ENCODE measurements at regions not wholly inside any gene's neighbourhood (a gene's known extent, or its start where the extent isn't known, plus 50 kb on each side); places are given as distances from the start of the nearest gene placed in this dataset.

GRCh38 chr2:129192117-129192516 is 787.3 kb upstream of the RAB6C start:
- Histone ChIP-seq H3K36me3 (ENCODE audit: control insufficient read depth in 2 of 2, extremely low read depth in 1 of 2, insufficient read depth in 2 of 2, low read length in 2 of 2) (no peaks in the 10 kb centered on the region), H3K4me3 (ENCODE audit: control insufficient read depth in 2 of 3, extremely low read depth in 1 of 3, insufficient read depth in 2 of 3, low read depth in 1 of 3, low read length in 3 of 3) (no peak overlapping the region), H3K4me2 (ENCODE audit: control insufficient read depth, extremely low read depth, insufficient read depth, low read depth, low read length) (peak overlapping the region; percentile 20), H2AFZ (ENCODE audit: control insufficient read depth, low read length) (peak overlapping the region; percentile 65), H3K9me3 (ENCODE audit: control insufficient read depth, low read depth, low read length) (no peaks in the 10 kb centered on the region), H3K27ac (ENCODE audit: control insufficient read depth, insufficient read depth, low read length) (no peak overlapping the region), H3K79me2 (ENCODE audit: control insufficient read depth, insufficient read depth, low read length) (no peaks in the 10 kb centered on the region), H3K4me1 (ENCODE audit: control insufficient read depth, extremely low read depth, insufficient read depth, low read length) (peaks cover 27% of the 10 kb centered on the region), H3K27me3 (ENCODE audit: control insufficient read depth, extremely low read depth, insufficient read depth, low read length) (no peaks in the 10 kb centered on the region), H3K9me1 (ENCODE audit: control insufficient read depth, extremely low read depth, insufficient read depth, low read length) (no peaks in the 10 kb centered on the region), H3K9ac (ENCODE audit: control insufficient read depth, extremely low read depth, insufficient read depth, low read length) (no peak overlapping the region), H4K20me1 (ENCODE audit: control insufficient read depth, extremely low read depth, insufficient read depth, low read length) (no peaks in the 10 kb centered on the region)
- TF ChIP-seq CTCF (optimal IDR thresholded peaks at IDR 0.05 in 1 of 3, IDR thresholded peaks at IDR 0.05 in 1 of 3, conservative IDR thresholded peaks at IDR 0.05 in 1 of 3; ENCODE audit: extremely low read depth in 1 of 3, insufficient read depth in 2 of 3, low read length in 3 of 3) = peak in 2 of 3 experiments; percentile 5 to 30
- TF ChIP-seq EZH2 (IDR thresholded peaks at IDR 0.05; ENCODE audit: low read length) = no peak
- dilution Hi-C loops (cut with MboI; ENCODE audit: extremely low pct_ligation_motif_present, low sequenced_read_pairs) = no loop called here
- DNase-seq (ENCODE audit: low read depth, low spot score) (no peak), FAIRE-seq (no peak)

GRCh38 chr2:129192841-129193253 is 786.6 kb upstream of the RAB6C start:
- dilution Hi-C loops (cut with MboI; ENCODE audit: extremely low pct_ligation_motif_present, low sequenced_read_pairs) = no loop called here
- Histone ChIP-seq H3K27me3 (ENCODE audit: control insufficient read depth, extremely low read depth, insufficient read depth, low read length) (no peaks in the 10 kb centered on the region), H3K4me1 (ENCODE audit: control insufficient read depth, extremely low read depth, insufficient read depth, low read length) (peaks cover 27% of the 10 kb centered on the region), H3K4me2 (ENCODE audit: control insufficient read depth, extremely low read depth, insufficient read depth, low read depth, low read length) (peak overlapping the region; percentile 30), H3K27ac (ENCODE audit: control insufficient read depth, insufficient read depth, low read length) (no peak overlapping the region), H4K20me1 (ENCODE audit: control insufficient read depth, extremely low read depth, insufficient read depth, low read length) (no peaks in the 10 kb centered on the region), H3K4me3 (ENCODE audit: control insufficient read depth in 2 of 3, extremely low read depth in 1 of 3, insufficient read depth in 2 of 3, low read depth in 1 of 3, low read length in 3 of 3) (no peak overlapping the region), H2AFZ (ENCODE audit: control insufficient read depth, low read length) (peak overlapping the region; percentile 31), H3K79me2 (ENCODE audit: control insufficient read depth, insufficient read depth, low read length) (no peaks in the 10 kb centered on the region), H3K9ac (ENCODE audit: control insufficient read depth, extremely low read depth, insufficient read depth, low read length) (no peak overlapping the region), H3K9me3 (ENCODE audit: control insufficient read depth, low read depth, low read length) (no peaks in the 10 kb centered on the region), H3K9me1 (ENCODE audit: control insufficient read depth, extremely low read depth, insufficient read depth, low read length) (no peaks in the 10 kb centered on the region), H3K36me3 (ENCODE audit: control insufficient read depth in 2 of 2, extremely low read depth in 1 of 2, insufficient read depth in 2 of 2, low read length in 2 of 2) (no peaks in the 10 kb centered on the region)
- TF ChIP-seq EZH2 (IDR thresholded peaks at IDR 0.05; ENCODE audit: low read length) (no peak), CTCF (optimal IDR thresholded peaks at IDR 0.05 in 1 of 3, IDR thresholded peaks at IDR 0.05 in 1 of 3, conservative IDR thresholded peaks at IDR 0.05 in 1 of 3; ENCODE audit: extremely low read depth in 1 of 3, insufficient read depth in 2 of 3, low read length in 3 of 3) (no peak)
- FAIRE-seq (peak; percentile 49), DNase-seq (ENCODE audit: low read depth, low spot score) (peak; percentile 23)
